HL-60 (cell line): ENCODE measurements at regions not wholly inside any gene's neighbourhood (a gene's known extent, or its start where the extent isn't known, plus 50 kb on each side); places are given as distances from the start of the nearest gene placed in this dataset.
"Not testable (repeated sequence)": the region's sequence is repeated elsewhere in the genome, so short reads cannot be mapped to it uniquely, and the experiment has no call there.

Experiments
- DNase-seq, 2 experiments: peaks; one replicate each; pipeline ENCODE4 v3.0.0-alpha.2; 2010 to 2020; ENCODE audit warnings: low read depth in 1 of 2, low spot score in 1 of 2
- H3K27ac ChIP-seq: fragments of 250-450 bp; sonication (Bioruptor Pico); replicated peaks from 2 replicates; pipeline ENCODE4 v1.5.1; 2020; ENCODE audit warnings: mild to moderate bottlenecking, moderate library complexity
- H3K27me3 ChIP-seq: fragments of 250-450 bp; sonication (Bioruptor Pico); 2 replicates; pipeline ENCODE4 v1.5.1; 2021; ENCODE audit warnings: mild to moderate bottlenecking, moderate library complexity; ENCODE audit not compliant: insufficient read depth, poor library complexity, severe bottlenecking
- H3K4me3 ChIP-seq: replicated peaks from 2 replicates; pipeline ENCODE4 v1.5.1; 2011; ENCODE audit warnings: mild to moderate bottlenecking, control low read depth, low read length; ENCODE audit not compliant: insufficient read depth
- GABPA ChIP-seq: IDR thresholded peaks from 2 replicates; pipeline ENCODE4 v1.6.1; 2012; ENCODE audit warnings: low read depth
- POLR2AphosphoS5 ChIP-seq: IDR thresholded peaks from 2 replicates; pipeline ENCODE4 v1.6.1; 2012; ENCODE audit warnings: low read depth
- SPI1 ChIP-seq: IDR thresholded peaks from 2 replicates; pipeline ENCODE4 v1.6.1; 2012; ENCODE audit warnings: low read depth, mild to moderate bottlenecking, borderline replicate concordance
- TF ChIP-seq, protein P1 (sequence below): IDR thresholded peaks from 2 replicates; pipeline ENCODE4 v1.6.1; 2012; ENCODE audit warnings: low read depth; ENCODE audit not compliant: insufficient replicate concordance
- TF ChIP-seq, protein P2 (sequence below): IDR thresholded peaks from one replicate; pipeline ENCODE4 v1.5.1; 2011; ENCODE audit warnings: low read length, control low read depth, inconsistent platforms; ENCODE audit not compliant: insufficient read depth

DNA sequence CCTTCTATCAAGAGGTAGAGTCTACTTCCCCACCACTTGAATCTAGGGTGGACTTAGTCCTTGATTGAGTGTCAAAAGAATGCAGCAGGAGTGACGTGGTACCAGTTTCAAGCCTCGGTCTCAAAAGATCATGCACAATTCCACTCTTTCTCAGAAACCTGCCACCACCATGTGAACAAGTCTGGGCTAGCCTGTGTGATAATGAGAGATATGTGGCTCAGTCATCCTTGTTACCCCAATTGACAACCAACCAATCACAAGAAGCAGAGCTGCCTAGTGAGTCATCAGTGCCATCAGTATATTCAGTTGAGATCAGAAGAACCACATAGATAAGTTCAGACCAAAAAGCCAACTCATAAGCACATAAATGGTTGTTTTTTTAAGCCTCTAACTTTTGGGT, 374.5 kb downstream of the IL20RB start:
- TF ChIP-seq SPI1 (no peak), GABPA (no peak), POLR2AphosphoS5 (no peak)
- TF ChIP-seq, protein P1, sequence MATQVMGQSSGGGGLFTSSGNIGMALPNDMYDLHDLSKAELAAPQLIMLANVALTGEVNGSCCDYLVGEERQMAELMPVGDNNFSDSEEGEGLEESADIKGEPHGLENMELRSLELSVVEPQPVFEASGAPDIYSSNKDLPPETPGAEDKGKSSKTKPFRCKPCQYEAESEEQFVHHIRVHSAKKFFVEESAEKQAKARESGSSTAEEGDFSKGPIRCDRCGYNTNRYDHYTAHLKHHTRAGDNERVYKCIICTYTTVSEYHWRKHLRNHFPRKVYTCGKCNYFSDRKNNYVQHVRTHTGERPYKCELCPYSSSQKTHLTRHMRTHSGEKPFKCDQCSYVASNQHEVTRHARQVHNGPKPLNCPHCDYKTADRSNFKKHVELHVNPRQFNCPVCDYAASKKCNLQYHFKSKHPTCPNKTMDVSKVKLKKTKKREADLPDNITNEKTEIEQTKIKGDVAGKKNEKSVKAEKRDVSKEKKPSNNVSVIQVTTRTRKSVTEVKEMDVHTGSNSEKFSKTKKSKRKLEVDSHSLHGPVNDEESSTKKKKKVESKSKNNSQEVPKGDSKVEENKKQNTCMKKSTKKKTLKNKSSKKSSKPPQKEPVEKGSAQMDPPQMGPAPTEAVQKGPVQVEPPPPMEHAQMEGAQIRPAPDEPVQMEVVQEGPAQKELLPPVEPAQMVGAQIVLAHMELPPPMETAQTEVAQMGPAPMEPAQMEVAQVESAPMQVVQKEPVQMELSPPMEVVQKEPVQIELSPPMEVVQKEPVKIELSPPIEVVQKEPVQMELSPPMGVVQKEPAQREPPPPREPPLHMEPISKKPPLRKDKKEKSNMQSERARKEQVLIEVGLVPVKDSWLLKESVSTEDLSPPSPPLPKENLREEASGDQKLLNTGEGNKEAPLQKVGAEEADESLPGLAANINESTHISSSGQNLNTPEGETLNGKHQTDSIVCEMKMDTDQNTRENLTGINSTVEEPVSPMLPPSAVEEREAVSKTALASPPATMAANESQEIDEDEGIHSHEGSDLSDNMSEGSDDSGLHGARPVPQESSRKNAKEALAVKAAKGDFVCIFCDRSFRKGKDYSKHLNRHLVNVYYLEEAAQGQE: no peak
- TF ChIP-seq, protein P2, sequence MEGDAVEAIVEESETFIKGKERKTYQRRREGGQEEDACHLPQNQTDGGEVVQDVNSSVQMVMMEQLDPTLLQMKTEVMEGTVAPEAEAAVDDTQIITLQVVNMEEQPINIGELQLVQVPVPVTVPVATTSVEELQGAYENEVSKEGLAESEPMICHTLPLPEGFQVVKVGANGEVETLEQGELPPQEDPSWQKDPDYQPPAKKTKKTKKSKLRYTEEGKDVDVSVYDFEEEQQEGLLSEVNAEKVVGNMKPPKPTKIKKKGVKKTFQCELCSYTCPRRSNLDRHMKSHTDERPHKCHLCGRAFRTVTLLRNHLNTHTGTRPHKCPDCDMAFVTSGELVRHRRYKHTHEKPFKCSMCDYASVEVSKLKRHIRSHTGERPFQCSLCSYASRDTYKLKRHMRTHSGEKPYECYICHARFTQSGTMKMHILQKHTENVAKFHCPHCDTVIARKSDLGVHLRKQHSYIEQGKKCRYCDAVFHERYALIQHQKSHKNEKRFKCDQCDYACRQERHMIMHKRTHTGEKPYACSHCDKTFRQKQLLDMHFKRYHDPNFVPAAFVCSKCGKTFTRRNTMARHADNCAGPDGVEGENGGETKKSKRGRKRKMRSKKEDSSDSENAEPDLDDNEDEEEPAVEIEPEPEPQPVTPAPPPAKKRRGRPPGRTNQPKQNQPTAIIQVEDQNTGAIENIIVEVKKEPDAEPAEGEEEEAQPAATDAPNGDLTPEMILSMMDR: no peak
- Histone ChIP-seq H3K4me3 (no peak overlapping the region), H3K27ac (no peak overlapping the region), H3K27me3 (no peaks in the 10 kb centered on the region)
- DNase-seq: no peak

DNA sequence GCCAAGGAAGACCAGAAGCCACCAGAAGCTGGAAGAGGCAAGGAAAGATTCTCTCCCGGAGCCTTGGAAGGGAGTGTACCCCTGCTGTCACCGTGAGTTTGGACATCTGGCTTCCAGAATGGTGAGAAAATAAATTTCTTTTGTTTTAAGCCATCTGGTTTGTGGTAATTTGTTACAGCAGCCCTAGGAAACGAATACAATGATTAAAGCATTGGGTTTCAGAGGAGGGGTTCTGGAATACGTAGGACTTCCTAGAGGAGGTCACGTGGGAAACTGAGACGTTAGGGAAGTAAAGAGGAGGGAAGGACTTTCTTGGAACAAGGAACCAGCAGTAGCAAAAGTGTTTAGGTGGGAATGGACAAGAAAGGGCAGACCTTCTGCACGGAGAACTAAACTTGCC, 377.7 kb downstream of the IL20RB start:
- TF ChIP-seq SPI1 (no peak), POLR2AphosphoS5 (no peak), GABPA (no peak)
- TF ChIP-seq, protein P1: no peak
- TF ChIP-seq, protein P2: no peak
- Histone ChIP-seq H3K4me3 (no peak overlapping the region), H3K27ac (no peak overlapping the region), H3K27me3 (no peaks in the 10 kb centered on the region)
- DNase-seq: no peak

DNA sequence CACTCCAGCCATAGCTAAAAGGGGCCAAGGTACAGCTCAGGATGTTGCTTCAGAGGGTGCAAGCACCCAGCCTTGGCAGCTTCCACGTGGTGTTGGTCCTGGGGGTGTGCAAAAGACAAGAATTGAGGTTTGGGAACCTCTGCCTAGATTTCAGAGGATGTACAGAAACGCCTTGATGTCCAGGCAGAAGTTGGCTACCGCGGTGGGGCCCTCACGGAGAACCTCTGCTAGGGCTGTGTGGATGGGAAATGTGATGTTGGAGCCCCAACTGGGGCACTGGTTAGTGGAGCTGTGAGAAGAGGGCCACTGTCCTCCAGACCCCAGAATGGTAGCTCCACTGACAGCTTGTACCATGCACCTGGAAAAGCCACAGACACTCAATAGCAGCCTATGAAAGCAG, 380.6 kb downstream of the IL20RB start:
- H3K4me3 ChIP-seq, H3K27ac ChIP-seq, DNase-seq, H3K27me3 ChIP-seq: not testable (repeated sequence)

DNA sequence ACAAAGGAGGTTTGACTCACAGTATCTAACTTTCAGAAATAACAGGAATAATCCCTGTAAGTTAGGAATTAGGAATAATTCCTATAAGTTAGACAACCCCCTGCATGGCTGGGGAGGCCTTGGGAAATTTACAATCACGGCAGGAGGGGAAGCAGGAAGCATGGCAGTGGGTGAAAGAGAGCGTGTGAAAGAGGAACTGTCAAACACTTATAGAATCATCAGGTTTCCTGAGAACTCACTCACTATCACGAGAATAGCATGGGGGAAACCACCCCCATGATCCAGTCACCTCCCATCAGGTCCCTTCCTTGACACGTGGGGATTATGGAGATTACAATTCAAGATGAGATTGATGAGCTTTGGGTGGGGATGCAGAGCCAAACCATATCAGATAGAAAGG, 385.5 kb downstream of the IL20RB start:
- no peak overlapping the region for H3K4me3 ChIP-seq
- no peak for DNase-seq
- TF ChIP-seq GABPA (no peak), POLR2AphosphoS5 (no peak), SPI1 (no peak)
- TF ChIP-seq, protein P2: no peak
- H3K27ac ChIP-seq: no peak overlapping the region
- H3K27me3 ChIP-seq: no peaks in the 10 kb centered on the region
